Tibial artery (tissue), 4 donors: ENCODE measurements at regions not wholly inside any gene's neighbourhood (a gene's known extent, or its start where the extent isn't known, plus 50 kb on each side); places are given as distances from the start of the nearest gene placed in this dataset.
A peak's percentile ranks its signal among the peaks of the same experiment; 100 is the strongest.

ENCODE experiments used
- DNase-seq, 2 donors: peaks; one replicate each; pipeline ENCODE4 v3.0.0-alpha.2; 2019
- H3K27ac ChIP-seq, 2 donors: fragments of 200-600 bp; sonication (generic) in 1 of 2; 1 replicate in 1 of 2; 2 replicates in 1 of 2; pipeline ENCODE4 v1.5.1; 2018 to 2019; ENCODE audit warnings: mild to moderate bottlenecking in 1 of 2
- H3K27me3 ChIP-seq, 2 donors: fragments of 200-600 bp; sonication (generic) in 1 of 2; one replicate each; pipeline versions ENCODE4 v1.5.1 to v1.6.0; 2016 to 2019
- H3K36me3 ChIP-seq, 3 donors: fragments of 200-600 bp; sonication (generic) in 2 of 3; one replicate each; pipeline ENCODE4 v1.5.1; 2016 to 2019; ENCODE audit warnings: mild to moderate bottlenecking in 2 of 3
- H3K4me1 ChIP-seq, 4 donors: fragments of 200-600 bp; sonication (generic) in 2 of 4; 1 replicate in 3 of 4; 2 replicates in 1 of 4; pipeline ENCODE4 v1.5.1; 2016 to 2019
- H3K4me3 ChIP-seq, 2 donors: fragments of 200-600 bp; sonication (generic) in 1 of 2; 1 replicate in 1 of 2; 2 replicates in 1 of 2; pipeline ENCODE4 v1.5.1; 2018 to 2019; ENCODE audit warnings: mild to moderate bottlenecking in 2 of 2
- H3K9me3 ChIP-seq, 3 donors: fragments of 200-600 bp; sonication (generic) in 1 of 3; one replicate each; pipeline ENCODE4 v1.5.1; 2016 to 2019
- CTCF ChIP-seq, 2 experiments: fragments of 200-600 bp in 1 of 2; fragments of 450-650 bp in 1 of 2; IDR thresholded peaks; one replicate each; pipeline ENCODE4 v1.5.1; 2017 to 2019; ENCODE audit warnings: antibody characterized with exemption in 2 of 2, mild to moderate bottlenecking in 1 of 2, moderate library complexity in 1 of 2
- intact Hi-C: fragments of 100-400 bp; cut with DNase I; formaldehyde crosslinking; loops from one replicate; pipeline ENCODE4 v1.15.0; 2023; ENCODE audit warnings: low total_unique reads

- Histone ChIP-seq H3K4me3 (no peak overlapping the region), H3K4me1 (peaks cover 0 to 10% (median under 1%) of the 10 kb centered on the region in 4 donors), H3K27me3 (no peaks in the 10 kb centered on the region), H3K36me3 (no peaks in the 10 kb centered on the region), H3K27ac (no peak overlapping the region), H3K9me3 (peaks cover 0 to 14% (median 8%) of the 10 kb centered on the region in 3 donors)
- DNase-seq = no peak
- intact Hi-C loops = loop anchor here (10.0 kb wide), 1 partner anchor 1090 kb away; the partner anchor contains the start of gene ALCAM
- TF ChIP-seq CTCF (IDR thresholded peaks at IDR 0.05) = no peak
Observed at GRCh38 chr3:104275199-104275598, 1091.5 kb upstream of the ALCAM start.

- intact Hi-C loops = loop anchor here (10.0 kb wide), 1 partner anchor 1085 kb away; the partner anchor contains the start of gene ALCAM
- no peak for TF ChIP-seq CTCF (IDR thresholded peaks at IDR 0.05)
- peak overlapping the region in 1 of 2 donors; percentile 28 for H3K27ac ChIP-seq
- H3K27me3 ChIP-seq = no peaks in the 10 kb centered on the region
- H3K4me1 ChIP-seq = peaks cover 0 to 9% (median 0%) of the 10 kb centered on the region in 4 donors
- DNase-seq = no peak
- peak overlapping the region; percentile 5 to 7 for H3K4me3 ChIP-seq
- H3K9me3 ChIP-seq = peaks cover 3 to 32% (median 8%) of the 10 kb centered on the region in 3 donors
- H3K36me3 ChIP-seq = peaks cover 0 to 5% (median 0%) of the 10 kb centered on the region in 3 donors
Observed at GRCh38 chr3:104279617-104280016, 1087.1 kb upstream of the ALCAM start.

DNA sequence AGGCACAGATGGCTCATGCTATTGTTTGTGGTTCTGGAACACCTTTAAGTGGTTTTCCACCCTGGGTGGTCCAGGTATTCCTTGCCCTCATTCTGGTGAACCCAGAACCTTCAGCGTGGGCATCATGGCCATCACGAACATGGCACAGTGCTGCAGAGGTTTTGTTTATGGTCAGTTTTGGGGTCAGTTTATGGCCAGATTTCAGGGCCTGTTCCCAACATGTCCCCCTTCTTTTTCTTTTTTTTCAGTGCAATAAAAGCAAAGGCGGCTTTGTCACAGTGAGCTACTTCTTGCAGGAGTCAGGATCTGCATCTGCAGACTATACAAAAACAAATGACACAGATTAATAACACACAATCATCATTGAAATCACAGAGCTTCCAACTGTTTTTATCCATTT is 1085.0 kb upstream of the ALCAM start:
- Histone ChIP-seq H3K27me3 (no peaks in the 10 kb centered on the region), H3K36me3 (peaks cover 0 to 5% (median 0%) of the 10 kb centered on the region in 3 donors), H3K9me3 (peaks cover 0 to 22% (median 6%) of the 10 kb centered on the region in 3 donors), H3K4me3 (no peak overlapping the region), H3K27ac (no peak overlapping the region), H3K4me1 (peaks cover 0 to 9% (median 0%) of the 10 kb centered on the region in 4 donors)
- intact Hi-C loops = no loop called here
- DNase-seq = no peak
- TF ChIP-seq CTCF (IDR thresholded peaks at IDR 0.05) = no peak

DNA sequence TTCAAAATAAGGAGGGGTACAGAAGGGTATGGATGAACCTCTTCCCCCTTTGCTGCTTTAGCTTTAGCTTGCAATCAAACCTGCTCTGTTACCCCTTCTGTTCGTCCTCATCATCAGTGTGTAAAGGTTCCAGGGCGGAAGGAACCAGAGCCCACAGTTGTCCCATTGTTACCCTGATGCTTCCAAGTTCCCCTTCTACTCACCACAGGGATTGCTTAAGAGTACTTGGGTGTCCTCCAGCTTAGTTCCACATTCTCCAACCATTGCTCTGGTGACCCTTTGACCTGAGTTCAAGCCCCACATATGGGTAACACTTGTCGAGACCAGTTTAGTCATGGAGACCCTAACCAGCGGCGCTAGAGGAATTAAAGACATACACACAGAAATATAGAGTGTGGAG is 1080.1 kb upstream of the ALCAM start:
- Histone ChIP-seq H3K4me3 (no peak overlapping the region), H3K27ac (no peak overlapping the region), H3K9me3 (peaks cover 0 to 17% (median 3%) of the 10 kb centered on the region in 3 donors), H3K4me1 (peaks cover 0 to 5% (median under 1%) of the 10 kb centered on the region in 4 donors), H3K27me3 (no peaks in the 10 kb centered on the region), H3K36me3 (no peaks in the 10 kb centered on the region)
- intact Hi-C loops = no loop called here
- TF ChIP-seq CTCF (IDR thresholded peaks at IDR 0.05) = no peak
- DNase-seq = no peak

- intact Hi-C loops = no loop called here
- Histone ChIP-seq H3K27me3 (no peaks in the 10 kb centered on the region), H3K9me3 (peaks cover 0 to 7% (median 0%) of the 10 kb centered on the region in 3 donors), H3K27ac (peak overlapping the region in 1 of 2 donors; percentile 1), H3K36me3 (no peaks in the 10 kb centered on the region), H3K4me1 (peaks cover 0 to 10% (median 2%) of the 10 kb centered on the region in 4 donors), H3K4me3 (peak overlapping the region; percentile 10 to 17)
- no peak for DNase-seq
- TF ChIP-seq CTCF (IDR thresholded peaks at IDR 0.05) = no peak
Observed at GRCh38 chr3:104291437-104291851, 1075.3 kb upstream of the ALCAM start.
